ENCODE measurements at regions not wholly inside any gene's neighbourhood (a gene's known extent, or its start where the extent isn't known, plus 50 kb on each side); places are given as distances from the start of the nearest gene placed in this dataset.

- Mint-ChIP-seq H3K9me3 (no peaks in the 10 kb centered on the region), H3K36me3 (no peaks in the 10 kb centered on the region), H3K4me3 (no peak overlapping the region), H3K4me1 (ENCODE audit: unreplicated experiment) (peaks cover 4% of the 10 kb centered on the region), H3K27me3 (peaks cover 3% of the 10 kb centered on the region), H3K27ac (no peak overlapping the region)
- no peak for DNase-seq (ENCODE audit: extremely low spot score, unreplicated experiment)
- no peak for TF ChIP-seq CTCF (conservative IDR thresholded peaks at IDR 0.05)
These were observed 113.8 kb upstream of the ADCY1 start for GRCh38 chr7:45460379-45460778.

GRCh38 chr7:45461026-45461425, 113.1 kb upstream of the ADCY1 start:
- H3K36me3 Mint-ChIP-seq: no peaks in the 10 kb centered on the region
- no peak for DNase-seq (ENCODE audit: extremely low spot score, unreplicated experiment)
- H3K27me3 Mint-ChIP-seq: peaks cover 7% of the 10 kb centered on the region
- no peak overlapping the region for H3K4me3 Mint-ChIP-seq
- no peak overlapping the region for H3K27ac Mint-ChIP-seq
- H3K9me3 Mint-ChIP-seq: no peaks in the 10 kb centered on the region
- TF ChIP-seq CTCF (conservative IDR thresholded peaks at IDR 0.05): no peak
- no peaks in the 10 kb centered on the region for H3K4me1 Mint-ChIP-seq (ENCODE audit: unreplicated experiment)

GRCh38 chr7:45469103-45469502, 105.1 kb upstream of the ADCY1 start:
- DNase-seq (ENCODE audit: extremely low spot score, unreplicated experiment): no peak
- Mint-ChIP-seq H3K9me3 (no peaks in the 10 kb centered on the region), H3K27me3 (peaks cover 7% of the 10 kb centered on the region), H3K4me3 (no peak overlapping the region), H3K27ac (no peak overlapping the region), H3K4me1 (ENCODE audit: unreplicated experiment) (no peaks in the 10 kb centered on the region), H3K36me3 (no peaks in the 10 kb centered on the region)
- TF ChIP-seq CTCF (conservative IDR thresholded peaks at IDR 0.05): no peak

- no peaks in the 10 kb centered on the region for H3K9me3 Mint-ChIP-seq
- no peak overlapping the region for H3K4me3 Mint-ChIP-seq
- no peak for DNase-seq (ENCODE audit: extremely low spot score, unreplicated experiment)
- H3K36me3 Mint-ChIP-seq: no peaks in the 10 kb centered on the region
- no peak overlapping the region for H3K27ac Mint-ChIP-seq
- peaks cover 9% of the 10 kb centered on the region for H3K27me3 Mint-ChIP-seq
- no peaks in the 10 kb centered on the region for H3K4me1 Mint-ChIP-seq (ENCODE audit: unreplicated experiment)
- TF ChIP-seq CTCF (conservative IDR thresholded peaks at IDR 0.05): no peak
These were observed 104.1 kb upstream of the ADCY1 start for GRCh38 chr7:45470031-45470430.

- peaks cover 8% of the 10 kb centered on the region for H3K27me3 Mint-ChIP-seq
- H3K4me1 Mint-ChIP-seq (ENCODE audit: unreplicated experiment): no peaks in the 10 kb centered on the region
- no peaks in the 10 kb centered on the region for H3K36me3 Mint-ChIP-seq
- no peak for TF ChIP-seq CTCF (conservative IDR thresholded peaks at IDR 0.05)
- no peaks in the 10 kb centered on the region for H3K9me3 Mint-ChIP-seq
- H3K4me3 Mint-ChIP-seq: no peak overlapping the region
- no peak for DNase-seq (ENCODE audit: extremely low spot score, unreplicated experiment)
- no peak overlapping the region for H3K27ac Mint-ChIP-seq
These were observed 94.4 kb upstream of the ADCY1 start for GRCh38 chr7:45479781-45480180.

GRCh38 chr7:45482451-45482850, 91.7 kb upstream of the ADCY1 start:
- Mint-ChIP-seq H3K4me3 (no peak overlapping the region), H3K9me3 (no peaks in the 10 kb centered on the region)
- TF ChIP-seq CTCF (conservative IDR thresholded peaks at IDR 0.05): no peak

More at GRCh38 chr7:45482451-45482850, 91.7 kb upstream of the ADCY1 start:
- no peak for DNase-seq (ENCODE audit: extremely low spot score, unreplicated experiment)
- peaks cover 4% of the 10 kb centered on the region for H3K27me3 Mint-ChIP-seq
- no peak overlapping the region for H3K27ac Mint-ChIP-seq
- no peaks in the 10 kb centered on the region for H3K36me3 Mint-ChIP-seq
- no peaks in the 10 kb centered on the region for H3K4me1 Mint-ChIP-seq (ENCODE audit: unreplicated experiment)
